Coronary artery (tissue), 2 donors: ENCODE measurements at regions not wholly inside any gene's neighbourhood (a gene's known extent, or its start where the extent isn't known, plus 50 kb on each side); places are given as distances from the start of the nearest gene placed in this dataset.

Source experiments
- DNase-seq: peaks from one replicate; pipeline ENCODE4 v3.0.0-alpha.2; 2017; ENCODE audit warnings: low spot score
- H3K27ac ChIP-seq, 2 donors: fragments of 200-600 bp; sonication (generic); one replicate each; pipeline ENCODE4 v1.5.1; 2016 to 2019
- H3K4me3 ChIP-seq: fragments of 200-600 bp; sonication (generic); 2 replicates; pipeline ENCODE4 v1.5.1; 2016; ENCODE audit warnings: mild to moderate bottlenecking, moderate library complexity
- CTCF ChIP-seq: fragments of 200-600 bp; sonication (generic); IDR thresholded peaks from one replicate; pipeline ENCODE4 v1.5.1; 2019; ENCODE audit warnings: antibody characterized with exemption

- no peak overlapping the region for H3K4me3 ChIP-seq
- DNase-seq, result no peak
- H3K27ac ChIP-seq, result no peak overlapping the region
- TF ChIP-seq CTCF, result no peak
Observed at GRCh38 chr15:54836052-54836795, 360.5 kb downstream of the RSL24D1 start.

GRCh38 chr15:54829821-54830220, 366.9 kb downstream of the RSL24D1 start:
- H3K4me3 ChIP-seq, result no peak overlapping the region
- no peak for TF ChIP-seq CTCF
- H3K27ac ChIP-seq, result no peak overlapping the region
- DNase-seq, result no peak

GRCh38 chr15:54820811-54821210, 375.9 kb downstream of the RSL24D1 start:
- Histone ChIP-seq H3K27ac (no peak overlapping the region), H3K4me3 (no peak overlapping the region)
- no peak for DNase-seq
- TF ChIP-seq CTCF, result no peak

- no peak for TF ChIP-seq CTCF
- H3K4me3 ChIP-seq, result no peak overlapping the region
- DNase-seq, result no peak
- H3K27ac ChIP-seq, result no peak overlapping the region
Observed at GRCh38 chr15:54820098-54820497, 376.6 kb downstream of the RSL24D1 start.

- no peak for TF ChIP-seq CTCF
- H3K4me3 ChIP-seq, result no peak overlapping the region
- no peak for DNase-seq
- H3K27ac ChIP-seq, result no peak overlapping the region
Observed at GRCh38 chr15:54816401-54816800, 380.3 kb downstream of the RSL24D1 start.

GRCh38 chr15:54815556-54815955, 381.2 kb downstream of the RSL24D1 start:
- no peak for TF ChIP-seq CTCF
- DNase-seq, result no peak
- no peak overlapping the region for H3K4me3 ChIP-seq
- no peak overlapping the region for H3K27ac ChIP-seq

GRCh38 chr15:54812383-54812782, 384.4 kb downstream of the RSL24D1 start:
- Histone ChIP-seq H3K4me3 (no peak overlapping the region), H3K27ac (no peak overlapping the region)
- DNase-seq, result no peak
- TF ChIP-seq CTCF, result no peak
